ENCODE measurements at regions not wholly inside any gene's neighbourhood (a gene's known extent, or its start where the extent isn't known, plus 50 kb on each side); places are given as distances from the start of the nearest gene placed in this dataset.
"Not testable (repeated sequence)": the region's sequence is repeated elsewhere in the genome, so short reads cannot be mapped to it uniquely, and the experiment has no call there.

- no peak for DNase-seq
Observed at GRCh38 chr11:37371346-37371970, 773.4 kb upstream of the RAG2 start.

- DNase-seq: no peak
Observed at GRCh38 chr11:37370817-37371216, 772.8 kb upstream of the RAG2 start.

- no peak for DNase-seq
Observed at GRCh38 chr11:37364246-37364839, 766.3 kb upstream of the RAG2 start.

- DNase-seq: no peak
Observed at GRCh38 chr11:37353192-37353591, 755.2 kb upstream of the RAG2 start.

- DNase-seq: no peak
Observed at GRCh38 chr11:37352485-37352884, 754.4 kb upstream of the RAG2 start.

GRCh38 chr11:37343290-37343689 lies 745.3 kb upstream of the RAG2 start:
- no peak for DNase-seq

GRCh38 chr11:37336401-37336800 lies 738.4 kb upstream of the RAG2 start:
- DNase-seq: no peak

GRCh38 chr11:37333345-37333744 lies 735.3 kb upstream of the RAG2 start:
- DNase-seq: no peak

GRCh38 chr11:37323843-37324242 lies 725.8 kb upstream of the RAG2 start:
- DNase-seq: no peak

- DNase-seq: no peak
Observed at GRCh38 chr11:37322333-37323194, 724.5 kb upstream of the RAG2 start.

GRCh38 chr11:37320921-37321320 lies 722.9 kb upstream of the RAG2 start:
- DNase-seq: no peak

GRCh38 chr11:37317803-37318202 lies 719.8 kb upstream of the RAG2 start:
- no peak for DNase-seq

GRCh38 chr11:37313266-37313665 lies 715.2 kb upstream of the RAG2 start:
- no peak for DNase-seq

GRCh38 chr11:37306563-37306962 lies 708.5 kb upstream of the RAG2 start:
- DNase-seq: no peak

GRCh38 chr11:37301405-37301804 lies 703.4 kb upstream of the RAG2 start:
- not testable (repeated sequence) for DNase-seq

GRCh38 chr11:37298173-37298572 lies 700.1 kb upstream of the RAG2 start:
- DNase-seq: no peak

- no peak for DNase-seq
Observed at GRCh38 chr11:37286890-37287289, 688.9 kb upstream of the RAG2 start.

GRCh38 chr11:37282367-37282766 lies 684.3 kb upstream of the RAG2 start:
- DNase-seq: no peak

GRCh38 chr11:37280200-37280599 lies 682.2 kb upstream of the RAG2 start:
- no peak for DNase-seq

- no peak for DNase-seq
Observed at GRCh38 chr11:37277896-37278465, 679.9 kb upstream of the RAG2 start.

- DNase-seq: no peak
Observed at GRCh38 chr11:37264783-37265182, 666.7 kb upstream of the RAG2 start.

- no peak for DNase-seq
Observed at GRCh38 chr11:37264060-37264459, 666.0 kb upstream of the RAG2 start.

- not testable (repeated sequence) for DNase-seq
Observed at GRCh38 chr11:37263467-37263866, 665.4 kb upstream of the RAG2 start.

- no peak for DNase-seq
Observed at GRCh38 chr11:37259734-37260133, 661.7 kb upstream of the RAG2 start.
